CD4-positive, alpha-beta T cell treated with Interferon alpha-2 for 1 hour (primary cell): ENCODE measurements at regions not wholly inside any gene's neighbourhood (a gene's known extent, or its start where the extent isn't known, plus 50 kb on each side); places are given as distances from the start of the nearest gene placed in this dataset.
"Not testable (repeated sequence)": the region's sequence is repeated elsewhere in the genome, so short reads cannot be mapped to it uniquely, and the experiment has no call there.

Experiments
- DNase-seq, 2 donors: peaks; one replicate each; pipeline ENCODE4 v3.0.0-alpha.2; 2020 to 2022

GRCh38 chr3:26291840-26292239 is 330.7 kb upstream of the LRRC3B start:
- DNase-seq, result no peak

- no peak for DNase-seq
Observed at GRCh38 chr3:26292780-26293179, 329.8 kb upstream of the LRRC3B start.

GRCh38 chr3:26293329-26293844 is 329.2 kb upstream of the LRRC3B start:
- no peak for DNase-seq

- DNase-seq, result no peak
Observed at GRCh38 chr3:26307192-26307591, 315.4 kb upstream of the LRRC3B start.

- no peak for DNase-seq
Observed at GRCh38 chr3:26307787-26308186, 314.8 kb upstream of the LRRC3B start.

- no peak for DNase-seq
Observed at GRCh38 chr3:26308454-26308853, 314.1 kb upstream of the LRRC3B start.

- DNase-seq, result not testable (repeated sequence)
Observed at GRCh38 chr3:26309536-26309935, 313.0 kb upstream of the LRRC3B start.

- no peak for DNase-seq
Observed at GRCh38 chr3:26312816-26313215, 309.8 kb upstream of the LRRC3B start.

- DNase-seq, result no peak
Observed at GRCh38 chr3:26316472-26316871, 306.1 kb upstream of the LRRC3B start.

- DNase-seq, result not testable (repeated sequence)
Observed at GRCh38 chr3:26323741-26324140, 298.8 kb upstream of the LRRC3B start.

GRCh38 chr3:26340001-26340400 is 282.6 kb upstream of the LRRC3B start:
- DNase-seq, result no peak

GRCh38 chr3:26343647-26344046 is 278.9 kb upstream of the LRRC3B start:
- no peak for DNase-seq

GRCh38 chr3:26345613-26346012 is 277.0 kb upstream of the LRRC3B start:
- DNase-seq, result no peak

- no peak for DNase-seq
Observed at GRCh38 chr3:26346497-26346896, 276.1 kb upstream of the LRRC3B start.

GRCh38 chr3:26347150-26347549 is 275.4 kb upstream of the LRRC3B start:
- DNase-seq, result no peak

- DNase-seq, result no peak
Observed at GRCh38 chr3:26350853-26351252, 271.7 kb upstream of the LRRC3B start.

GRCh38 chr3:26353097-26353496 is 269.5 kb upstream of the LRRC3B start:
- no peak for DNase-seq

- DNase-seq, result no peak
Observed at GRCh38 chr3:26358405-26358804, 264.2 kb upstream of the LRRC3B start.

GRCh38 chr3:26365706-26366105 is 256.9 kb upstream of the LRRC3B start:
- DNase-seq, result no peak

- DNase-seq, result no peak
Observed at GRCh38 chr3:26368312-26368711, 254.3 kb upstream of the LRRC3B start.

- no peak for DNase-seq
Observed at GRCh38 chr3:26369133-26369532, 253.4 kb upstream of the LRRC3B start.

- no peak for DNase-seq
Observed at GRCh38 chr3:26375843-26376530, 246.6 kb upstream of the LRRC3B start.

GRCh38 chr3:26381411-26381810 is 241.2 kb upstream of the LRRC3B start:
- no peak for DNase-seq

GRCh38 chr3:26406636-26407035 is 215.9 kb upstream of the LRRC3B start:
- DNase-seq, result no peak

GRCh38 chr3:26418553-26418952 is 204.0 kb upstream of the LRRC3B start:
- no peak for DNase-seq
